Loucy (cell line): ENCODE measurements at regions not wholly inside any gene's neighbourhood (a gene's known extent, or its start where the extent isn't known, plus 50 kb on each side); places are given as distances from the start of the nearest gene placed in this dataset.

Experiments
- EZH2phosphoT487 ChIP-seq: fragments of 200-600 bp; IDR thresholded peaks from 2 replicates; pipeline ENCODE4 v1.6.1; 2018; ENCODE audit warnings: antibody characterized with exemption, mild to moderate bottlenecking, moderate library complexity, borderline replicate concordance
- TF ChIP-seq, protein P1 (sequence below): fragments of 200-600 bp; sonication (generic); conservative IDR thresholded peaks from 2 replicates; pipeline ENCODE4 v1.5.1; 2014; ENCODE audit warnings: mild to moderate bottlenecking, antibody characterized with exemption, low read length

DNA sequence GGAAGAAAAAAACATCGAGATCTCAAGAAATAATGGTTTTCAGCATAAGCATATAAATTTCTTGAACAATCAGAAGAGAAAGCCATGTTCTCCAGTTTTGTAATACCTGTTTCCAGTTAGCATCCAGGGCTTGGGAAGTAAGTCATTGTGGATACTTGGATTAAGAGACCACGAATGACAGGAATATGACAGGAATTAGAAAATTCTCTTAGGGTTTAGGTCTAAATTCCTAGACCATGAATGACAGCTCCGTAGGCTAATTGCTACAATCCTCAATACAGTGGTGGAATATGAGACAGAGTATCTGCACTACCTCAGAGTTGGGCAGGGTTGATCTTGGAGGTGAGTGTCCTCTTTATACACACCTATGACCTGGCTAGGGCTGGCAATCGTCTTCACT, 517.5 kb downstream of the NTRK3 start:
- TF ChIP-seq, protein P1, sequence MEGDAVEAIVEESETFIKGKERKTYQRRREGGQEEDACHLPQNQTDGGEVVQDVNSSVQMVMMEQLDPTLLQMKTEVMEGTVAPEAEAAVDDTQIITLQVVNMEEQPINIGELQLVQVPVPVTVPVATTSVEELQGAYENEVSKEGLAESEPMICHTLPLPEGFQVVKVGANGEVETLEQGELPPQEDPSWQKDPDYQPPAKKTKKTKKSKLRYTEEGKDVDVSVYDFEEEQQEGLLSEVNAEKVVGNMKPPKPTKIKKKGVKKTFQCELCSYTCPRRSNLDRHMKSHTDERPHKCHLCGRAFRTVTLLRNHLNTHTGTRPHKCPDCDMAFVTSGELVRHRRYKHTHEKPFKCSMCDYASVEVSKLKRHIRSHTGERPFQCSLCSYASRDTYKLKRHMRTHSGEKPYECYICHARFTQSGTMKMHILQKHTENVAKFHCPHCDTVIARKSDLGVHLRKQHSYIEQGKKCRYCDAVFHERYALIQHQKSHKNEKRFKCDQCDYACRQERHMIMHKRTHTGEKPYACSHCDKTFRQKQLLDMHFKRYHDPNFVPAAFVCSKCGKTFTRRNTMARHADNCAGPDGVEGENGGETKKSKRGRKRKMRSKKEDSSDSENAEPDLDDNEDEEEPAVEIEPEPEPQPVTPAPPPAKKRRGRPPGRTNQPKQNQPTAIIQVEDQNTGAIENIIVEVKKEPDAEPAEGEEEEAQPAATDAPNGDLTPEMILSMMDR: no peak
- TF ChIP-seq EZH2phosphoT487: no peak
